HCT116 (cell line): ENCODE measurements at regions not wholly inside any gene's neighbourhood (a gene's known extent, or its start where the extent isn't known, plus 50 kb on each side); places are given as distances from the start of the nearest gene placed in this dataset.

Source experiments
- ATAC-seq: fragments of 200-7000 bp; cut with Tn5 transposase; 2 replicates; pipeline ENCODE4 v1.9.1; 2020; ENCODE audit warnings: mild to moderate bottlenecking, moderate library complexity
- BruUV-seq: library from RNA; stranded (reverse); fragments of 400-500 nt; replicated peaks from 2 replicates; lab custom pipeline; 2021; lab: Mats Ljungman, UMichigan
- CTCF ChIA-PET: fragments of 300-600 bp; sonication (Branson Sonifier 250); formaldehyde crosslinking; loops from one replicate; lab custom pipeline; 2021; ENCODE audit warnings: antibody characterized with exemption; lab: Charles Lee
- POLR2A ChIA-PET: fragments of 300-600, 350-600 bp; sonication (Branson Sonifier 250); formaldehyde crosslinking; loops from one replicate; lab custom pipeline; 2021; ENCODE audit warnings: antibody characterized with exemption; lab: Charles Lee
- RAD21 ChIA-PET, 2 experiments: fragments of 300-600 bp; sonication (Branson Sonifier 250); formaldehyde crosslinking; loops; one replicate each; lab custom pipeline; 2023; ENCODE audit warnings: low total read pairs in 2 of 2; ENCODE audit not compliant: uncharacterized antibody in 2 of 2, unreplicated experiment in 2 of 2, low non-redundant PET in 1 of 2; lab: Charles Lee
- DNase-seq: peaks from one replicate; pipeline ENCODE4 v3.0.0-alpha.2; 2010; ENCODE audit warnings: low read depth, low spot score
- H2AFZ ChIP-seq: fragments of 200-600 bp; shearing (Covaris generic), sonication (generic); 2 replicates; pipeline ENCODE4 v1.6.1; 2017; ENCODE audit warnings: low read depth, mixed run types, mixed read lengths, antibody characterized with exemption, low read length; ENCODE audit not compliant: poor library complexity, severe bottlenecking
- H3K27ac ChIP-seq: 2 replicates; pipeline ENCODE4 v1.5.1; 2012; ENCODE audit warnings: low read depth, low read length
- H3K27me3 ChIP-seq: fragments of 200-600 bp; sonication (generic); 2 replicates; pipeline ENCODE4 v1.6.1; 2016; ENCODE audit warnings: mixed run types, low read length, mixed read lengths; ENCODE audit not compliant: insufficient read depth
- H3K36me3 ChIP-seq, 2 experiments: fragments of 200-500 bp in 1 of 2; fragments of 200-600 bp in 1 of 2; sonication (Bioruptor generic) in 1 of 2; sonication (generic) in 1 of 2; 2 replicates each; pipeline versions ENCODE4 v1.5.1 to v1.6.1; 2014 to 2016; ENCODE audit warnings: low read length in 2 of 2, inconsistent platforms in 1 of 2, mixed read lengths in 1 of 2, mixed run types in 1 of 2; ENCODE audit not compliant: insufficient read depth in 2 of 2, control insufficient read depth in 1 of 2
- H3K4me1 ChIP-seq, 2 experiments: fragments of 200-600 bp in 1 of 2; sonication (generic) in 1 of 2; 2 replicates each; pipeline versions ENCODE4 v1.5.1 to v1.6.1; 2012 to 2017; ENCODE audit warnings: low read length in 2 of 2, inconsistent platforms in 1 of 2, mild to moderate bottlenecking in 1 of 2, mixed read lengths in 1 of 2, mixed run types in 1 of 2, moderate library complexity in 1 of 2; ENCODE audit not compliant: insufficient read depth in 2 of 2, control insufficient read depth in 1 of 2
- H3K4me2 ChIP-seq: fragments of 200-600 bp; sonication (generic); 2 replicates; pipeline ENCODE4 v1.6.1; 2017; ENCODE audit warnings: mixed run types, low read length, mixed read lengths
- H3K4me3 ChIP-seq, 2 experiments: fragments of 200-600 bp in 1 of 2; sonication (generic) in 1 of 2; replicated peaks in 1 of 2; 2 replicates each; pipeline ENCODE4 v1.5.1; 2011 to 2016; ENCODE audit warnings: low read length in 2 of 2, control low read depth in 1 of 2, low read depth in 1 of 2, mild to moderate bottlenecking in 1 of 2, mixed read lengths in 1 of 2, mixed run types in 1 of 2
- H3K79me2 ChIP-seq: fragments of 200-600 bp; sonication (generic); 2 replicates; pipeline ENCODE4 v1.6.1; 2017; ENCODE audit warnings: mild to moderate bottlenecking, mixed run types, low read length, moderate library complexity, mixed read lengths; ENCODE audit not compliant: insufficient read depth
- H3K9ac ChIP-seq: fragments of 200-600 bp; sonication (generic); 2 replicates; pipeline ENCODE4 v1.6.1; 2016; ENCODE audit warnings: low read length, mixed read lengths
- H3K9me2 ChIP-seq: fragments of 200-600 bp; sonication (generic), shearing (Covaris generic); 2 replicates; pipeline ENCODE4 v1.6.1; 2017; ENCODE audit warnings: mixed run types, mild to moderate bottlenecking, moderate library complexity; ENCODE audit not compliant: insufficient read depth
- H3K9me3 ChIP-seq, 2 experiments: fragments of 200-500 bp in 1 of 2; fragments of 200-600 bp in 1 of 2; sonication (Bioruptor generic) in 1 of 2; sonication (generic) in 1 of 2; 2 replicates each; pipeline ENCODE4 v1.6.1; 2014 to 2017; ENCODE audit warnings: low read length in 2 of 2, mixed read lengths in 2 of 2, inconsistent platforms in 1 of 2, low read depth in 1 of 2, mild to moderate bottlenecking in 1 of 2, mixed run types in 1 of 2, moderate library complexity in 1 of 2; ENCODE audit not compliant: control insufficient read depth in 1 of 2, insufficient read depth in 1 of 2
- H4K20me1 ChIP-seq: fragments of 200-600 bp; sonication (generic), shearing (Covaris generic); 2 replicates; pipeline ENCODE4 v1.6.1; 2017; ENCODE audit warnings: mixed run types, mild to moderate bottlenecking, moderate library complexity; ENCODE audit not compliant: insufficient read depth
- CEBPB ChIP-seq: IDR thresholded peaks from 2 replicates; pipeline ENCODE4 v1.6.1; 2012; ENCODE audit warnings: low read depth
- EGR1 ChIP-seq: IDR thresholded peaks from 2 replicates; pipeline ENCODE4 v1.6.1; 2012; ENCODE audit warnings: low read depth
- ELF1 ChIP-seq: IDR thresholded peaks from 2 replicates; pipeline ENCODE4 v1.6.1; 2012; ENCODE audit warnings: low read depth, borderline replicate concordance
- EZH2phosphoT487 ChIP-seq: fragments of 200-600 bp; IDR thresholded peaks from 2 replicates; pipeline ENCODE4 v1.6.1; 2018; ENCODE audit warnings: antibody characterized with exemption, borderline replicate concordance
- FOSL1 ChIP-seq: IDR thresholded peaks from 2 replicates; pipeline ENCODE4 v1.6.1; 2012; ENCODE audit warnings: low read depth
- MAX ChIP-seq: IDR thresholded peaks from 2 replicates; pipeline ENCODE4 v1.6.1; 2012
- POLR2AphosphoS5 ChIP-seq: IDR thresholded peaks from 2 replicates; pipeline ENCODE4 v1.6.1; 2011; ENCODE audit warnings: mild to moderate bottlenecking, low read depth, low read length, moderate library complexity
- RAD21 ChIP-seq: IDR thresholded peaks from 2 replicates; pipeline ENCODE4 v1.6.1; 2012; ENCODE audit warnings: low read depth, mild to moderate bottlenecking
- SRF ChIP-seq: IDR thresholded peaks from 2 replicates; pipeline ENCODE4 v1.6.1; 2012; ENCODE audit warnings: low read depth
- TCF7L2 ChIP-seq: IDR thresholded peaks from 2 replicates; pipeline ENCODE4 v1.7.0; 2011; ENCODE audit warnings: borderline replicate concordance, inconsistent platforms; ENCODE audit not compliant: insufficient read depth, insufficient read length; ENCODE audit errors: extremely low read depth
- YY1 ChIP-seq: IDR thresholded peaks from 2 replicates; pipeline ENCODE4 v1.6.1; 2011; ENCODE audit warnings: low read length, low read depth, moderate library complexity, mild to moderate bottlenecking; ENCODE audit not compliant: insufficient replicate concordance; ENCODE audit errors: extremely low read depth
- ZNF274 ChIP-seq: fragments of 200-500 bp; sonication (Bioruptor generic); IDR thresholded peaks from 2 replicates; pipeline ENCODE4 v1.6.1; 2014; ENCODE audit warnings: mild to moderate bottlenecking, low read depth, low read length, inconsistent platforms
- intact Hi-C: fragments of 100-400 bp; cut with micrococcal nuclease; formaldehyde crosslinking; loops from 2 replicates; pipeline ENCODE4 v1.10.0; 2022
- TF ChIP-seq, protein P1 (sequence below): IDR thresholded peaks from 2 replicates; pipeline ENCODE4 v1.6.1; 2011; ENCODE audit warnings: mild to moderate bottlenecking, low read length, moderate library complexity; ENCODE audit not compliant: insufficient replicate concordance; ENCODE audit errors: extremely low read depth

- H3K4me2 ChIP-seq, result no peak overlapping the region
- CTCF ChIA-PET, result no interaction called here
These were observed 203.9 kb downstream of the VGLL3 start for GRCh38 chr3:86787091-86787490.

DNA sequence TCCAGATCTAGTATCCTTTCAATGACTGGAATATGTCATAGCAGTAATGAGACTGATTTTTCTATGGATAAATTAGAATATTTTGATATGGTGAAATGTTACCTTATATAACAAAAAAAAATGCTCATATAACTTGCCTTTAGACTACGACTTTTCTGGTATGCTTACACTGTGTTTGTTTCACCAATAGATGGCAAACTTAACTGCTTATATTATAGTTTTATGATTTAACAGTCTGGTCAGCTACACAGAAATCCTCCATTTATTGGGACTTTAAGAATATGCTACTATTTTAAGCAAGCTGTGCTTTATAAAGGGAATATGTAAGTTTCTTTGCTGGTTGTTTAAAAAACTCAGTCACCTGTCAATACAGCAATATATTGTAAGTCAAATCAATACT, 205.6 kb downstream of the VGLL3 start:
- RAD21 ChIA-PET, result no interaction called here
- POLR2A ChIA-PET, result no interaction called here
- Histone ChIP-seq H3K9me2 (no peaks in the 10 kb centered on the region), H3K4me3 (no peak overlapping the region), H2AFZ (no peak overlapping the region), H3K4me2 (no peak overlapping the region), H3K79me2 (no peaks in the 10 kb centered on the region), H3K36me3 (no peaks in the 10 kb centered on the region), H3K4me1 (no peaks in the 10 kb centered on the region), H3K9ac (no peak overlapping the region), H3K27ac (no peak overlapping the region), H4K20me1 (no peaks in the 10 kb centered on the region), H3K9me3 (no peaks in the 10 kb centered on the region), H3K27me3 (no peaks in the 10 kb centered on the region)
- BruUV-seq, result no TSS peak
- ATAC-seq, result no peak
- TF ChIP-seq ELF1 (no peak), POLR2AphosphoS5 (no peak), TCF7L2 (no peak), MAX (no peak), SRF (no peak), RAD21 (peak; percentile 19; the same call in 1 of the 2 replicates), ZNF274 (no peak), CEBPB (no peak)
- TF ChIP-seq, protein P1, sequence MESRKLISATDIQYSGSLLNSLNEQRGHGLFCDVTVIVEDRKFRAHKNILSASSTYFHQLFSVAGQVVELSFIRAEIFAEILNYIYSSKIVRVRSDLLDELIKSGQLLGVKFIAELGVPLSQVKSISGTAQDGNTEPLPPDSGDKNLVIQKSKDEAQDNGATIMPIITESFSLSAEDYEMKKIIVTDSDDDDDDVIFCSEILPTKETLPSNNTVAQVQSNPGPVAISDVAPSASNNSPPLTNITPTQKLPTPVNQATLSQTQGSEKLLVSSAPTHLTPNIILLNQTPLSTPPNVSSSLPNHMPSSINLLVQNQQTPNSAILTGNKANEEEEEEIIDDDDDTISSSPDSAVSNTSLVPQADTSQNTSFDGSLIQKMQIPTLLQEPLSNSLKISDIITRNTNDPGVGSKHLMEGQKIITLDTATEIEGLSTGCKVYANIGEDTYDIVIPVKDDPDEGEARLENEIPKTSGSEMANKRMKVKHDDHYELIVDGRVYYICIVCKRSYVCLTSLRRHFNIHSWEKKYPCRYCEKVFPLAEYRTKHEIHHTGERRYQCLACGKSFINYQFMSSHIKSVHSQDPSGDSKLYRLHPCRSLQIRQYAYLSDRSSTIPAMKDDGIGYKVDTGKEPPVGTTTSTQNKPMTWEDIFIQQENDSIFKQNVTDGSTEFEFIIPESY, result no peak
- intact Hi-C loops, result loop anchor here (10.0 kb wide), 1 partner anchor 1389 kb away; no protein-coding TSS in a partner anchor
- DNase-seq, result no peak
- CTCF ChIA-PET, result no interaction called here

More at GRCh38 chr3:86787091-86787490, 203.9 kb downstream of the VGLL3 start:
- Histone ChIP-seq H3K9ac (no peak overlapping the region), H4K20me1 (no peaks in the 10 kb centered on the region), H3K4me1 (no peaks in the 10 kb centered on the region), H3K9me3 (no peaks in the 10 kb centered on the region), H3K9me2 (no peaks in the 10 kb centered on the region), H3K27me3 (no peaks in the 10 kb centered on the region), H3K79me2 (no peaks in the 10 kb centered on the region), H3K27ac (no peak overlapping the region), H3K36me3 (no peaks in the 10 kb centered on the region), H3K4me3 (no peak overlapping the region), H2AFZ (no peak overlapping the region)
- no peak for DNase-seq
- BruUV-seq, result no TSS peak
- intact Hi-C loops, result loop anchor here (10.0 kb wide), 1 partner anchor 1388 kb away; no protein-coding TSS in a partner anchor
- ATAC-seq, result no peak
- no peak for TF ChIP-seq YY1
- no peak for TF ChIP-seq FOSL1
- no peak for TF ChIP-seq ZNF274
- no peak for TF ChIP-seq RAD21
- TF ChIP-seq EZH2phosphoT487, result no peak
- no peak for TF ChIP-seq TCF7L2
- TF ChIP-seq EGR1, result no peak
- TF ChIP-seq, protein P1, result no peak
- no peak for TF ChIP-seq MAX
- ChIA-PET POLR2A (no interaction called here), RAD21 (no interaction called here)
